ENCODE measurements at regions not wholly inside any gene's neighbourhood (a gene's known extent, or its start where the extent isn't known, plus 50 kb on each side); places are given as distances from the start of the nearest gene placed in this dataset.

DNA sequence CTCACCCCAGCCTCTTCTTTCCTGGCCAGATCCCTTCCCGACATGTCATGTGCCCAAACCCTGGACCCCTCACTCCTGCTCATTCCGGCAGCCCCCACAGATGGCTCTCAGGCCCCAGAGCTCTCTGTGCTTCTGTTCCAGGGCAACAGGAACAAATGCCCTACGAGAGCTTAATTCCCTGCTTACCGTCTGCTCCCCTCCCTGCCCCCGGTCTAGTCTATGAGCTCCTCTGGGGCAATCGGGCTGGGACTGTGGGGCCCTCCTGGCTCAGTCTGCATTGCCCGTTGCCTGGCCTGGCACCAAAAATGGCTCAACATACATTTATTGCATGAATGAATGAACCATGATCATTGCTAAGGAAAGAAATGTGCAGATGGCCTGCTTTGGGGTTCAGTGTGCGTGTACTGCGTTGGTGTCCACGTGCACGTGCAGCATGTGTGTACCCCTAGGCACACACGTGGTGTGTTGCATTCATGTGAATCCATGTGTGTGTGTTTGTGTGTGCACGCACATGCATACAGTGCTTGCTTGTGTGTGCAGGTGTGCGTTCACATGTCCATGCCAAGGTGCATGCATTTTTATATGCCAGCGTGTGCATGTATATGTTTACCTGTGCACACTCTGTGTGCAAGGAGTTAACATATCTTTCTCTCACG is 201.2 kb upstream of the IER5L start:
- TF ChIP-seq, protein P1, sequence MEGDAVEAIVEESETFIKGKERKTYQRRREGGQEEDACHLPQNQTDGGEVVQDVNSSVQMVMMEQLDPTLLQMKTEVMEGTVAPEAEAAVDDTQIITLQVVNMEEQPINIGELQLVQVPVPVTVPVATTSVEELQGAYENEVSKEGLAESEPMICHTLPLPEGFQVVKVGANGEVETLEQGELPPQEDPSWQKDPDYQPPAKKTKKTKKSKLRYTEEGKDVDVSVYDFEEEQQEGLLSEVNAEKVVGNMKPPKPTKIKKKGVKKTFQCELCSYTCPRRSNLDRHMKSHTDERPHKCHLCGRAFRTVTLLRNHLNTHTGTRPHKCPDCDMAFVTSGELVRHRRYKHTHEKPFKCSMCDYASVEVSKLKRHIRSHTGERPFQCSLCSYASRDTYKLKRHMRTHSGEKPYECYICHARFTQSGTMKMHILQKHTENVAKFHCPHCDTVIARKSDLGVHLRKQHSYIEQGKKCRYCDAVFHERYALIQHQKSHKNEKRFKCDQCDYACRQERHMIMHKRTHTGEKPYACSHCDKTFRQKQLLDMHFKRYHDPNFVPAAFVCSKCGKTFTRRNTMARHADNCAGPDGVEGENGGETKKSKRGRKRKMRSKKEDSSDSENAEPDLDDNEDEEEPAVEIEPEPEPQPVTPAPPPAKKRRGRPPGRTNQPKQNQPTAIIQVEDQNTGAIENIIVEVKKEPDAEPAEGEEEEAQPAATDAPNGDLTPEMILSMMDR (conservative IDR thresholded peaks at IDR 0.05 in 1 of 2, IDR thresholded peaks at IDR 0.05 in 1 of 2; ENCODE audit: extremely low read depth in 1 of 2, insufficient read depth in 1 of 2, low read depth in 1 of 2, low read length in 2 of 2): no peak
- no peak for TF ChIP-seq EZH2 (IDR thresholded peaks at IDR 0.05; ENCODE audit: borderline replicate concordance, low read length)

Data from mammary epithelial cell (primary cell).